ENCODE measurements at regions not wholly inside any gene's neighbourhood (a gene's known extent, or its start where the extent isn't known, plus 50 kb on each side); places are given as distances from the start of the nearest gene placed in this dataset.
"Not testable (repeated sequence)": the region's sequence is repeated elsewhere in the genome, so short reads cannot be mapped to it uniquely, and the experiment has no call there.

- FAIRE-seq = not testable (repeated sequence)
Observed at GRCh38 chr19:27707026-27707425, 1505.9 kb downstream of the UQCRFS1 start.

GRCh38 chr19:27705896-27706295 is 1507.1 kb downstream of the UQCRFS1 start:
- FAIRE-seq = no peak

- no peak for FAIRE-seq
Observed at GRCh38 chr19:27694361-27695055, 1518.4 kb downstream of the UQCRFS1 start.

- no peak for FAIRE-seq
Observed at GRCh38 chr19:27691991-27692390, 1521.0 kb downstream of the UQCRFS1 start.

GRCh38 chr19:27689734-27690241 is 1523.2 kb downstream of the UQCRFS1 start:
- no peak for FAIRE-seq

GRCh38 chr19:27684293-27684692 is 1528.7 kb downstream of the UQCRFS1 start:
- FAIRE-seq = no peak

GRCh38 chr19:27681972-27682371 is 1531.0 kb downstream of the UQCRFS1 start:
- no peak for FAIRE-seq

- no peak for FAIRE-seq
Observed at GRCh38 chr19:27679905-27680304, 1533.0 kb downstream of the UQCRFS1 start.

GRCh38 chr19:27679399-27679798 is 1533.6 kb downstream of the UQCRFS1 start:
- no peak for FAIRE-seq

GRCh38 chr19:27676877-27677276 is 1536.1 kb downstream of the UQCRFS1 start:
- no peak for FAIRE-seq

GRCh38 chr19:27676334-27676733 is 1536.6 kb downstream of the UQCRFS1 start:
- FAIRE-seq = no peak

GRCh38 chr19:27675771-27676170 is 1537.2 kb downstream of the UQCRFS1 start:
- FAIRE-seq = no peak

- FAIRE-seq = no peak
Observed at GRCh38 chr19:27674701-27675100, 1538.2 kb downstream of the UQCRFS1 start.

GRCh38 chr19:27673986-27674385 is 1539.0 kb downstream of the UQCRFS1 start:
- FAIRE-seq = no peak

GRCh38 chr19:27672309-27673047 is 1540.5 kb downstream of the UQCRFS1 start:
- no peak for FAIRE-seq

GRCh38 chr19:27671876-27672275 is 1541.1 kb downstream of the UQCRFS1 start:
- FAIRE-seq = no peak

- FAIRE-seq = no peak
Observed at GRCh38 chr19:27660428-27660827, 1552.5 kb downstream of the UQCRFS1 start.

- FAIRE-seq = no peak
Observed at GRCh38 chr19:27657271-27658051, 1555.5 kb downstream of the UQCRFS1 start.

- no peak for FAIRE-seq
Observed at GRCh38 chr19:27654266-27654990, 1558.5 kb downstream of the UQCRFS1 start.

GRCh38 chr19:27652796-27653195 is 1560.2 kb downstream of the UQCRFS1 start:
- no peak for FAIRE-seq

GRCh38 chr19:27652281-27652680 is 1560.7 kb downstream of the UQCRFS1 start:
- no peak for FAIRE-seq

- FAIRE-seq = no peak
Observed at GRCh38 chr19:27647423-27647822, 1565.5 kb downstream of the UQCRFS1 start.

- no peak for FAIRE-seq
Observed at GRCh38 chr19:27635401-27635800, 1577.5 kb downstream of the UQCRFS1 start.

All from TTC549 (cell line).